Body of pancreas (tissue), 4 donors: ENCODE measurements at regions not wholly inside any gene's neighbourhood (a gene's known extent, or its start where the extent isn't known, plus 50 kb on each side); places are given as distances from the start of the nearest gene placed in this dataset.

Source experiments
- POLR2A ChIP-seq, 3 donors: fragments of 450-650 bp; IDR thresholded peaks; one replicate each; pipeline ENCODE4 v1.6.1; 2016; ENCODE audit warnings: antibody characterized with exemption in 3 of 3, mild to moderate bottlenecking in 2 of 3
- TF ChIP-seq, protein P1 (sequence below), 7 experiments: fragments of 450-650 bp in 4 of 7; fragments of 200-600 bp in 3 of 7; sonication (generic) in 3 of 7; IDR thresholded peaks; one replicate each; pipeline ENCODE4 v1.5.1; 2016 to 2019; ENCODE audit warnings: antibody characterized with exemption in 7 of 7

DNA sequence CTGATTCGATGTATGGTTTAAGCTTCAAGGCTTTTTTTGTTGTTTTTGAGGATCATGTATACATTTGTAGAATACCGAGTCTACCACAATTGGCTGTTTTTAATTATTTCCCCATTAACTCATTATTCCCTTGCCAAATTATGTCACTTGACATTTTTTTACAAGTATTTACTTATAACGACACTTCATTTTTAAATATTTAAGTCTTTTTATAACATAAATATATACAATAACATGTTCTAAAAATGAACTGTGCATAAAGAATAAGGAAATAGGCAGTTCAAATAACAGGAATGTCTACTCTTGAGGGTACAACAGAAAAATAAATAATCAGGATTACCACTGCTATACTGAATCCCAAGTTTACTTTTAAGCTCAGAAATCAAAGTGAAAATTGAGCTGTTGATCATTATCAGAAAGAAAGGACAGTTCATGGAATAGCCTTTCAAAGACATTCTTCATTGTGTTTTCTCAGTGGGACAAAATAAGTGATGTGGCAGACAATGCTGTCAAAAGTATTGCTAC, 627.5 kb downstream of the PCDH19 start:
- TF ChIP-seq POLR2A (IDR thresholded peaks at IDR 0.05): no peak
- TF ChIP-seq, protein P1, sequence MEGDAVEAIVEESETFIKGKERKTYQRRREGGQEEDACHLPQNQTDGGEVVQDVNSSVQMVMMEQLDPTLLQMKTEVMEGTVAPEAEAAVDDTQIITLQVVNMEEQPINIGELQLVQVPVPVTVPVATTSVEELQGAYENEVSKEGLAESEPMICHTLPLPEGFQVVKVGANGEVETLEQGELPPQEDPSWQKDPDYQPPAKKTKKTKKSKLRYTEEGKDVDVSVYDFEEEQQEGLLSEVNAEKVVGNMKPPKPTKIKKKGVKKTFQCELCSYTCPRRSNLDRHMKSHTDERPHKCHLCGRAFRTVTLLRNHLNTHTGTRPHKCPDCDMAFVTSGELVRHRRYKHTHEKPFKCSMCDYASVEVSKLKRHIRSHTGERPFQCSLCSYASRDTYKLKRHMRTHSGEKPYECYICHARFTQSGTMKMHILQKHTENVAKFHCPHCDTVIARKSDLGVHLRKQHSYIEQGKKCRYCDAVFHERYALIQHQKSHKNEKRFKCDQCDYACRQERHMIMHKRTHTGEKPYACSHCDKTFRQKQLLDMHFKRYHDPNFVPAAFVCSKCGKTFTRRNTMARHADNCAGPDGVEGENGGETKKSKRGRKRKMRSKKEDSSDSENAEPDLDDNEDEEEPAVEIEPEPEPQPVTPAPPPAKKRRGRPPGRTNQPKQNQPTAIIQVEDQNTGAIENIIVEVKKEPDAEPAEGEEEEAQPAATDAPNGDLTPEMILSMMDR (IDR thresholded peaks at IDR 0.05): no peak
